GM21423 (cell line): ENCODE measurements at regions not wholly inside any gene's neighbourhood (a gene's known extent, or its start where the extent isn't known, plus 50 kb on each side); places are given as distances from the start of the nearest gene placed in this dataset.
"Not testable (repeated sequence)": the region's sequence is repeated elsewhere in the genome, so short reads cannot be mapped to it uniquely, and the experiment has no call there.

ENCODE experiments used
- ATAC-seq: cut with Tn5 transposase; IDR thresholded peaks from one replicate; pipeline ENCODE4 v1.9.1; 2021; ENCODE audit warnings: mild to moderate bottlenecking, moderate library complexity; ENCODE audit not compliant: unreplicated experiment

- no peak for ATAC-seq
Measured at GRCh38 chr10:108323274-108323798, 1158.8 kb upstream of the SORCS1 start.

DNA sequence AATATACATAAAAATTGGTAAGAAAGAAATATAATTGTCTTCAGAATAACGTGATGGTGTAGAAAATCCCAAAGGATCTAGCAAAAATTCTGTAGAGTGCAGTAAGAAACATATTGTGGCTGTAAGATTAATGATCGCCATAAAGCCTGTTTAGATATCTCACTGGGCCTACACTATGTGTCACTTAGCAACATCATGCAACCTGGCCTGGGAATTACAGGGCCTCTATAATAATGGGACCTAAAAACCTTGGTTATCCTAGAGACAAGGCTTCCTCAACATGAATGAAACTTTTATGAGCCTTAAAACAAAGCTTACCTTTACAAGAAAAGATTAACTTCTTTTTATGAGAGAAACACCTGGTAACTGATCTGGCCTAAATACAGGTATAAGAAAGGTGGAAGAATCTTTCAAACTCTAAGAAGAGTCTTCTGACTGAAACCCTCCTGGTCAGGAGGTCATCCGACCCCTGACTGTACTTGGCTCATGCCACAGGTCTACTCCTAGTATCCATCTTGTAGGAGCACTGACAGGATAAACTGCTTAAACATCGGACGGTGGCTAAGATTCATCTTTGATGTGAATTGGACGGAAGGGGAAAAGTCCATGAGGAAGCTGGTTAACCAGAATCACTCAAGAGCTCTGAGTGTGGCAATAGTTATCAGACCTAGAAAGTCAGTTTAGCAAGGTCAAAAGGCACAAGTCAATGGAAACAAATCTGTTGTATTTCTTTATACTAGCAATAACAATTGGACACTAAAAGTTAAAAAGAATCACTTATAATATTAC lies 1155.1 kb upstream of the SORCS1 start:
- ATAC-seq: no peak

DNA sequence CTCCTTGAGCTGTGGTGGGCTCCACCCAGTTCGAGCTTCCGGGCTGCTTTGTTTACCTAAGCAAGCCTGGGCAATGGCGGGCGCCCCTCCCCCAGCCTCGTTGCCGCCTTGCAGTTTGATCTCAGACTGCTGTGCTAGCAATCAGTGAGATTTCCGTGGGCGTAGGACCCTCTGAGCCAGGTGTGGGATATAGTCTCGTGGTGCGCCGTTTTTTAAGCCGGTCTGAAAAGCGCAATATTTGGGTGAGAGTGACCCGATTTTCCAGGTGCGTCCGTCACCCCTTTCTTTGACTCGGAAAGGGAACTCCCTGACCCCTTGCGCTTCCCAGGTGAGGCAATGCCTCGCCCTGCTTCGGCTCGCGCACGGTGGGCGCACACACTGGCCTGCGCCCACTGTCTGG lies 1151.1 kb upstream of the SORCS1 start:
- not testable (repeated sequence) for ATAC-seq

GRCh38 chr10:108307925-108308312 lies 1143.4 kb upstream of the SORCS1 start:
- no peak for ATAC-seq

GRCh38 chr10:108307250-108307924 lies 1142.9 kb upstream of the SORCS1 start:
- no peak for ATAC-seq

DNA sequence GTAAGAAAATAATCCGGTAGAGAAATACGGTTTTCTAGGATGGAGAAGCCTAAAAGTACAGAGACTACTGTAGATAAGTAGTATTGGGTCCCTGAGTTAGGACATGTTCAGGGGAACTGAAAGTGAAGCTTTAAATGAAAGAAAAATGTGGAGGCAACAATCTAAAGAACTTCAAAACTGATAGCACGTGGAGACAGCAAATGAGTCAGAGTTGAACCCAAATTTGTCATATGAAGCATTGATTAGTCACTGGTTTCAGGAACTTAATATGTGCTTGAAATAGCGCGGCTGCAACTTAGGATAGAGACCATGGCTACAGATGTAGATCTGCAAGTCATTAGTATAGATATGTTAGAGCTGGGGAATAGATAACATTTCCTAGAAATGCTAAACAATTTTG lies 1138.6 kb upstream of the SORCS1 start:
- no peak for ATAC-seq

GRCh38 chr10:108301002-108301401 lies 1136.5 kb upstream of the SORCS1 start:
- ATAC-seq: no peak

DNA sequence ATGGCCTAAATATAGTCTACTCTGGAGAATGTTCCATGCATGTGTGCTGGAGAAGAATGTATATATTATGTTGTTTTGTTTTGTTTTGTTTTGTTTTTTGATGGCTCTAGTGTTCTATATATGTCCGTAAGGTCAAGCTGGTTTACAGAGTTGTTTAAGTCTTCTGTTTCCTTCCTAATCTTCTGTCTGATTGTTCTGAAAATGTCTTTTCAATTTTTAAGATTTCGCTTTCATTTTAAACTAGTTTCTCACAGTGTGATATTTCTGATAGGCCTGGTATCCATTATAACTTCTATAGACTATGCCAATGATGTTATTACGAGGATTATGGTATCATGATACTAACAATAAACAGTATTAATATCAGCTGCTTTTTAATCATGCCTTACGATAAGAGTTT lies 1126.3 kb upstream of the SORCS1 start:
- no peak for ATAC-seq

GRCh38 chr10:108275895-108276685 lies 1111.6 kb upstream of the SORCS1 start:
- no peak for ATAC-seq

DNA sequence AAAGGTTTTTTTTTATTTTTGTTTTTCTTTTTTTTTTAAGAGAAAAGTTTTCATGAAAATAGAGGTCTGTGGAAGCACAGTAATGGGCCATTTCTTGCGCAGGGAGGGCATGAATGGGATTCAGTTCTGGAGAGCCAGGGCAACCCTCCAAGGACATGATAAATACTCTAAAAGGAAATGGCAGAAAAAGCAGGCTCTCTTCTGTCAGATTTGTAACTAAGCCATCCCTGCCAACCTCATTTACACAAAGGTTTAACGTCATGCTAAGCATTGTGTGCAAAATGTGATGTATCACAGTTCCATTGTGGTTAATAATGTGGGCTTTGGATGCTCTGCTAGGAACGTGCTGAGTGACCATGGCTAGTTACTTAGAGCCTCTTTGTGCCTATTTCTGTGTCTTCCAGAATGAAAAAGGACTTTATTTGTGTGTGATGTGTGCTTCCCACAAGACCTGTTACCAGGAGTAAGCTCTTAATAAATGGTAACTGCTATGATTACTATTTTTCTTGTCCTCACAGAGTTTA lies 1095.9 kb upstream of the SORCS1 start:
- no peak for ATAC-seq

DNA sequence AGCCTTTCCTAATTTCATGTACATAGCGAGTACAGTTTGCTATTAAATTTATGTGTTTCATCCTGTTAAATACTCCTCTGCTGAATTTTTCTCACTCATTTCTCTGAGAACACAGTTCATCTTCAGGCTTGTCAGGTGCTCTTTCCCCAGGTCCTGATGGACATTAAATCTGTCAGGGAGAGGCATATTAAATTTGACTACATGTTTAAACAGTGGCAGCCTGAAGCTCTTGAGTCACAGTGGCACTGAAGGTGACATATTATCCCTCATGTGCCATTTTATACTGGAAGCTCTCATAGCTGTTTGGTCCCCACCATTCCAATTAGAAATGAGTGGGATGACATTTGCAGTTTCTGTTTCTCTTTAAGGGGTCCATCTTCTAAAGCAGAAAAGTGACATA lies 1089.6 kb upstream of the SORCS1 start:
- ATAC-seq: no peak

GRCh38 chr10:108252771-108253170 lies 1088.3 kb upstream of the SORCS1 start:
- no peak for ATAC-seq

DNA sequence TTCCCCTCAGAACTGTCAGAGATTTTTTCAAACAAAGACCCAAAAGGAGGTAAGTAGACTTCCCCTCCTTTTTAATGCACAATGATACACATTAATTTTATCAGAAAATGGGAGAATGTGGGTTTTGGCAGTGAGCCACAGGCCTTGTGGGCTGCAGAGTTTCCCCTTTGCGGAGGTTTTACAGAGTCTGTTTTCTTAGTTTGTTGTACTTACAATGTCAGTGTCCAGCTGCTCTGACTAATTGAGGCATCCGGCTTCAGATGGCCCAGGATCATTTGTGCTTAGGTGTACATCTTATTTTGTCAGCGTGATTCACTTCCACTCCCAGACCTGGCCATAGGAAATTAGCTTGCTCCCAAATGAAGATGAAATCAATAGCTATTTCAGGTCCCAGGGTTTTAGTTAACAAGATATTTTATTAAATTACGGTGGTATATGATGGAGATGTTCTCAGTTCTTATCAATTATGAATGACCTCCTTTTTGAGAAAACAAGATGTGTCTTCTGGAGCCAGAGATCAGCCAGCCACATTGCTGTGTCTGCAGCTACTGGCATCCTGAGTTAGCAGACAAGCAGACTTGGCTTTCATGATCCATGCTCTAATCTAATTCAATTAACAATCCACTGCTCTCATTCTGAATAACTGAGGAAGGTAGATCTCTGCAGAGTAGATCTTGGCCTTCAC lies 1086.6 kb upstream of the SORCS1 start:
- ATAC-seq: no peak

DNA sequence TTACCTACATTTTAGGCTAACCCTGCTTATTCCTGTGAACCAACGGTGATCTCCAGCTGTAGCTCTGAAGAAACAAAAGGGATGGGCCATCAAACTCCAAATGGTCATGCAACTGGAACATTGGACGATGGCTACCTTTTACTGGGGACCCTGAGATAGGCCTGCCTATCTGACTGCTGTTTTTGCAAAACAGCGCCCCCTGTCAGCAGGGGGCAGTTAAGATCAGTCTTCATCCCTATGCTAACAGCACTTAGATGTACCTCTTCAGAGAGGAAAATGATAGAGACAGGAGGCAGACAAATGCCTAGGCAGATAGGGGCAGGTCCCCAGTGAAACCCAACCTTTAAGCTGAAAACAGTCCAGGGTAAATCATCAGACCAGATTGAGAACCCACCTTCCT lies 1085.4 kb upstream of the SORCS1 start:
- ATAC-seq: no peak

- no peak for ATAC-seq
Measured at GRCh38 chr10:108244443-108245228, 1080.1 kb upstream of the SORCS1 start.

DNA sequence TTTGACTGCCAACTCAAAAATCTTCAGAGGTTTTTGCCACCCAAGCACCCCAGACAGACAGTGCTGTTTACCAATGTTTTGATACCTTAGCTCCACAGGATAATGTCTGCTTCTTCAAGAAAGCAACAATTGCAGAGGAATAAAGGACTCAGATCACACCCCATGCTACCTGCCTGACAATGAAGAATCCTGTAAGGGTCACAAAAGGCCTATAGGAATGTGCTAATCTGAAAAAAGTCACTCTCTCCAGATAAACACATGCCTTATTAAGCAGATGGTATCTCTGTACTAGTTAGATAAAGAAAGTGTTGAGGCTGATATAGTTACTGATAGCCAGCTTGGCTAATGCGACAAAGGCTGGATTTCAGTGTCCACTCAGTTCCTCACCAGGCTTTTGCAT lies 1076.7 kb upstream of the SORCS1 start:
- ATAC-seq: no peak

DNA sequence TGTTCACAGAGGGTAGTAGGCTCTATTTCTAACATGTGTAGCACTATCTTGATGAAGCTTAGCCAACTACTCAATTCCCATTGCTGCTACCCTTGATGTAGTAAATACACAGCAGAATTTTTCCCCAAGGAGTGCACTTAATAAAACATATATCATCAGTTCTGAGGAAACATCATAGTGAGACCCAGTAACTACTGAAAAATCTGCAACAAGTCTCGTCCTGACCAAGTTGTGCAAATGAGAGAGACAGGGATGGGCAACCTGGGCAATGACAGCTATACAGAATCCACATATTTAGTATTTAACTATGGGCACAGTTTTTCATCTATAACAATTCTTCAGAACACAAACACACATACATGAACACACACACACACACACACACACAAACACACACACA lies 1073.8 kb upstream of the SORCS1 start:
- ATAC-seq: no peak

DNA sequence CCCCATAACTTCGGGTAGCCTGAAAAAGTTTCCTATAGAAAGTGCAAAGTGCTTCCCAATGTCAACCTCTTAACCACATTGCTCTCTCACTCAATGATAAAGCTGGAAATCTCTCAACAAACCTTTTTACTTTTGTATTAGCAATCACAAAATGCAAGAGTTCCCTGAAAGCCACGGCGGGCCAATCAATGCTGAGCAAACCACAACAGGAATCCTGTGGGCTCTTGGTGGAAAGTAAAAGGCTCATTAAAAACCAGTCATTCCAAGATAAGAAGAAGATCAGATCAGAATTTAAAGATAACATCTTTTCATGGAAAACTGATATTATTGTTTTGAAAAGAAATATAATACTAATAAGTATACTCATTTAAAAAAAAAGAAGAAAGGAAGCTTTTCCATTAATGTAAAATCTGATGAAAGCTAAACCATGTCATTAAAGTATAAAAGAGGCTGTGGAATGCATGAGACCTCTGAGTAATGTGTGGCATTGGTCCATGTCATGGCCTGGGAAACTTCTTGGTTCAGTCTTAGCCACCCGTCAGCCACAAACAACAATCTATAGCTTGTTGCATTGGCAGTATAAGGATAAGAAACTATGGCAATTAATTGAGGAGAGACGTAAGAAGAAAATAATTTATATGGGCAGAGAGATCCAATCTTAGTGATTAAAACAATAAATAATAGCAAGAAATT lies 1066.1 kb upstream of the SORCS1 start:
- no peak for ATAC-seq

DNA sequence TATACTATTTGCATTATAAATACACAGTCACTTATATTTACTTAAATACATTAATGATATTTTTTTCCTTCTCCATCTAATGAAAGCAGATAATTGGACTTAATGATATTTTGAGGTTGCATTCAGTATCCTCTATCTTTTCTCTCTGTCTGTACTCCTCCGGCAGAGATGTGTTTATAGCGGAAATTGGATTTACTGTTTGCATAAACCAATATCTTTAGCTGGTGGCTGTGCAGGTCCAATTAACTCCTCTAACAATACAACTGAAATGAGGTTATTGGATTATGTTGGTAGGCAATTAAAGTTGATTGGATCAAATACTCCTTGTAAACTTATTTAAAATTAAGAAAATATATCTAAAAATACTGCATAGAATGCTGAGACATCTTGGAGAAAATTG lies 1044.2 kb upstream of the SORCS1 start:
- ATAC-seq: no peak
